GM18907 (cell line): ENCODE measurements at regions not wholly inside any gene's neighbourhood (a gene's known extent, or its start where the extent isn't known, plus 50 kb on each side); places are given as distances from the start of the nearest gene placed in this dataset.

ENCODE experiments used
- ATAC-seq: cut with Tn5 transposase; IDR thresholded peaks from one replicate; pipeline ENCODE4 v1.9.1; 2021; ENCODE audit warnings: mild to moderate bottlenecking, moderate library complexity; ENCODE audit not compliant: unreplicated experiment

DNA sequence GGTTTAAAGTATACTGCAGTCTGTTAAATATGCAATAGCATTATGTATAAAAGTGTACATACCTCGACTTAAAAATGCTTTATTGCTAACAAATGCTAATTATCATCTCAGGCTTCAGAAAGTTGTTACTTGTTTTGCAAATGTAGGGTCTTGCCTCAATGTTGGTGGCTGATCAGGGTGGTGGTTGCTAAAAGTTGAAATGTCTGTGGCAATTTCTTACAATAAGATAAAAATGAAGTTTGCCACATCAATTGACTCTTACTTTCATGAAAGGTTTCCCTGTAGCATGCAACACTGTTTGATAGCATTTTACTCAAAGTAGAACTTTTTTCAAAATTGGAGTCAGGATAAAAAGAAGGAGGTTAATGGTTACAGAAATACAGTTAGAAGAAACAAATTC lies 407.7 kb upstream of the OR4E1 start:
- no peak for ATAC-seq

DNA sequence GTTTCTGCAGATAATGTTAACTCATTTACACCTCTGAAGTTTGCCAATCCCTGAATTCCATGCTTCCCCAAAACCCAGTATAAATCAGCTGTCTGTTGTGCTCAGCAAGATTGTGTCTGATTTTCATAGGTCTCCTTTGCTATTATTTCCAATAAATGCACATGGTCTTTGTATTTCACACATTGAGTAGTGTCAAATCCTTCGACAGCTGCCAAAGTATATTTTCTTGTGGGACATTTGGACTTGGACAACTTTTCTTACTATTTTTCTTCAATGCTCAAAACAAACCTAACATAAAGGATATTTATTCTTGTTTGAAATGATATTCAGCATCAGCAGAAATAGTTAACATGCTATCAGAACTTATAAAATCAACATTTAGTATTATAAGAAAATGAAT lies 406.1 kb upstream of the OR4E1 start:
- ATAC-seq, result no peak

DNA sequence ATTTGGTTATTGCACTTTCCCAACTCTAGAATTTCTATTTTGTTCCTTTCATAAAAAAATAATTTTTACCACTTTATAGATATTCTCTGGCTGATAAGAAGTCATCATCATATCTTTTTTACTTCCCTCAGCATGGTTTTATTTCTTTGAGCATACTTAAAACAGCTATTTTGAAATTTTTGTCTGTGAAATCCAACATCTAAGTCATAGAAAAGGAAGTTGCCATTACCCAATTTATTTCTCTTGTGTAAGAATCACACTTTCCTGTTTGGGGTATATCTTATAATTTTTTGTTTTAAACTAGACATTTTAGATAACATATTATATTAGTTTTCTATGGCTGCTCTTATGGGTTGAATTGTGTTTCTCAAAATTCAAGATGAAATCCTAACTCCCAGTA lies 400.2 kb upstream of the OR4E1 start:
- ATAC-seq, result no peak

DNA sequence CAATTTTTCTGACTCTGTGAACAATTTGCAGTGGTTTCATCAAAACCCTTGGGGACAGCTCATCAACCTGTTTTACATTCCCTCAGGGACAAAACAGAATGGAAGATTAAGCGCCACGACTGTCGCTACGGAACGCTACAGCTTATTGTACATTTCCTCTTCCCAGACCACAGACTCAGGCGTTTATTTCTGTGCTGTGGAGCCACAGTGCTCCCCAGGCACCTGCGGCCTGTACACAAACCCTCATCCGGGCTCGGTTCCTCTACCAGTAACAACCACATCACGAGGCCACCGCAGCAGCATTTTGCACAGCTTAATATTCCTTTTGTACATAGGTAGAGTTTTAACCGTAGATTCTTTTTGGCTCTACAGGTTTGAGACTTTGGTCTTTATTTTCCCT lies 397.4 kb upstream of the OR4E1 start:
- peak; percentile 96 for ATAC-seq

DNA sequence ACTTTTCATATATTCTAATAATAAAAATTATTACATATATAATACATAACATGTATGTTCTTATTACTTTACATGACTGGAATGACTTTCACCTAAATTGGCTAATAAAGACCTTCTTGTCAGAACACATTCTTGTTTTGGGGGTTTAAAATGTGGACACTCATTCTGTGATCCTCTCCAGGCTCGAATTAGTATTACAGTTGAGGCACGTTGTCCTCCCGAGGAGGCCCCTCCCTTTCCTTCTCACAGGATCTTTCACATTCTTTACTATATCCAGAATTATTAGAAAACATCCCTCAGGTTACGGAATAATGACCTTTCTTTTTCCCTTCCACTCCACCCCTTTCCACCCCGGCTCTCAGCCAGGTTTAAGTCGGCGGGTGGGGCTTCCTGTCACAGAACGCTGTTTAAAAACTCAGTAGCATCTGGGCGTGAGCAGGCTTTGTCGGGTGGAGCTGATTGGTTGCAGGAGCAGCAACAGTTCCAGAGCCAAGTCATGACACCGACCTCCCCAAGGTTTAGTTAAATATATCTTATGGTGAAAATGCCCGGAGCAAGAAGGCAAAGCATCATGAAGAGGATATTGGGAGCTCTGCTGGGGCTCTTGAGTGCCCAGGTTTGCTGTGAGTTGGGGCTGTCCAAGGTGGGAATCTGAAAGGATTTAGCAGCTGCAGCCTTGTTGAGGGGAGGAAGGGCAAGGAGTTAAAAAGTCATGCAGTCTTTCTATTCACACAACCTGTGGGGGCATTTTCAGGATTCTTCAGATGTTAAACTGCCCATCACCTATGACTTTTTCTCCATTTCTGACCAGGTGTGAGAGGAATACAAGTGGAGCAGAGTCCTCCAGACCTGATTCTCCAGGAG lies 396.7 kb upstream of the OR4E1 start:
- peak; percentile 68 for ATAC-seq

DNA sequence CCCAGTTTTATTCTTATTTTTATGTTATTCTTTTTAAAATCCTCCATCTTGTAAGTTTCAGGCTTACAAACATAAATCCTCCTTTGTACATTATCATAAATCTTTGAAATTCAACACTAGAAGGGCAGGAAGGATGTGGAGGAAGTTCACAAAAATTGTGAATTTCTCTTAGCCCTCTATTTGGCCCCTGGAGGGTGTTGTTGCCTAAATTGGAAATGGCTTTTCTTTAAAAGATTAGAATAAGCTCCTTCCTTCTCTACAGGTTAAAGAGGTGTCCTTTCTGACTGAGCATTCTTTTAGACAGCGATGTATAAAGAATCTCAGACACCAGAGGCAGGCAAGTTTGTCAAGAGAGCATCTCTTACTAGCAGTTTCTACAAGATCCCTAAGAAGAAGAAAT lies 391.7 kb upstream of the OR4E1 start:
- ATAC-seq, result no peak

DNA sequence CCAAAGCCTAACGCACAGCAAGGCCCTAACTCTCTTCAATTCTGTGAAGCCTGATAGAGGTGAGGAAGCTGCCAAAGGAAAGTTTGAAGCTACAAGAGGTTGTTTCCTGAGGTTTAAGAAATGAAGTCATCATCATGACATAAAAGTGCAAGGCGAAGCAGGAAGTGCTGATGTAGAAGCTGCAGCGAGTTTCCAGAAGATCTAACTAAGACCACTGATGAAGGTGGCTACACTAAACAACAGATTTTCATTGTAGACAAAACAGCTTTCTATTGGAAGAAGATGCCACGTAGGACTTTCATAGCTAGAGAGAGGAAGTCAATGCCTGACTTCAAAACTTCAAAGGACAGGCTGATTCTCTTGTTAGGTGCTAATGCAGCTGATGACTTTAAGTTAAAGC lies 385.6 kb upstream of the OR4E1 start:
- ATAC-seq, result no peak

DNA sequence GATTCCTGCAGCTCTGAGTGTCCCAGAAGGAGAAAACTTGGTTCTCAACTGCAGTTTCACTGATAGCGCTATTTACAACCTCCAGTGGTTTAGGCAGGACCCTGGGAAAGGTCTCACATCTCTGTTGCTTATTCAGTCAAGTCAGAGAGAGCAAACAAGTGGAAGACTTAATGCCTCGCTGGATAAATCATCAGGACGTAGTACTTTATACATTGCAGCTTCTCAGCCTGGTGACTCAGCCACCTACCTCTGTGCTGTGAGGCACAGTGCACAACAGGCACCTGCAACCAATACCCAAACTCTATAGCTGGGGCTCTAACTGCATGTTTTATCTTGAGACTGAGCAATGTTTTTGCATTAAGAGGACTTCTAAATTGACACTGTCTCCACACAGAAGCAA lies 379.2 kb upstream of the OR4E1 start:
- ATAC-seq, result no peak

DNA sequence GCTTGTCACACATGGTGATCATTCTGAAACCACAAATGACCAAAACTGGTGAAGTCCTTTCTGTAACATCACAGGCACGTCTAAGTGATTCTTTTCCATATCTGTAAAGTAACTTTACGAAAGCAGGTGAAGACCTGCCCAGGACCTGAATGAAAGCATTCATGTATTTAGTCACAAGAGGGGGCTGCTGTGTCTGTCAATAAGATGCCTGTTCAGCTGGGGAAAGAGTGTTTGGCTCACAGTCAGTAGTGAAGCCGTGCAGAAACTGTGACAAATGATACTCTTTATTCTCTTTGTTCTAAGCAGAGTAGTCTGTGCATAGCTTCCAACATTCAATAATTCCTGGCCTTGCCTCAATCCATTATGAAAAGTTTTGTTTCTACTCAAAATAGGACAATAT lies 373.5 kb upstream of the OR4E1 start:
- peak; percentile 83 for ATAC-seq

DNA sequence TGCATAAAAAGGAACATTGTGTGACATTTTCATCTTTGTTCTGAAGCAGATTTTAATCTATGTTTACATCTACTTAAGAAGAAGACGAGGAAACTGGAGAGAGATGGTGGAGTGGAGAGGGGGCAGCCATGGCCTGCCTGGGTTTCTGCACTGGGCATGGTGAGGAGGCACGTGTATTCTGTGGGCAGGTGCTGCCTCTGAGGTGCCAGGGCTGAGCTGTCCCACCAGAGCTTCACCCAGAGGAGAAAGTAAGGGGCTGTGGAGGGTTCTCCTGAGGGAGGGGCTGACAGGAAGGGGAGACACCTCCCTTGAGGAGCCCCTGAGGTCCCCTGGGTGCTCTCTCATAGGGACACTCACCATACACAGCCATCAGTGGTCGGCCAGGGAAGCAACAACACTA lies 372.4 kb upstream of the OR4E1 start:
- ATAC-seq, result no peak

DNA sequence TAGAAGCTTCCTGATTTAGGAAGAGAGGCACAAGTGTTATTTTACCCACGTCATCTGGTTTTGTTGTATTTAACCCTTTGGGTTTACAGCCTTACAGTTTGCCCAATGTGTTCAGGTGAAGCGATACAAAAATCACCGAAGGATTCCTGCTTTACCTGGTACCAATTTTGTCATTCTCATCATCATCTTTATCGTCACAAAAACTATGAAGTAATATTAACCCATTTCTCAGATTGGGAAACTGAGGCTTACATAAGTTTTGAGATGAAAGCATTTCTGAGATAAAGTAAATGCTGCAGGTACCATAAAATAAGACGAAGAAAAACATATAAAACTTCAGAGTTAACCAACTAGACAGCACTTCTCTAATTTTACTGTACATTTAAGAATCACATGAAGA lies 370.6 kb upstream of the OR4E1 start:
- ATAC-seq, result no peak

DNA sequence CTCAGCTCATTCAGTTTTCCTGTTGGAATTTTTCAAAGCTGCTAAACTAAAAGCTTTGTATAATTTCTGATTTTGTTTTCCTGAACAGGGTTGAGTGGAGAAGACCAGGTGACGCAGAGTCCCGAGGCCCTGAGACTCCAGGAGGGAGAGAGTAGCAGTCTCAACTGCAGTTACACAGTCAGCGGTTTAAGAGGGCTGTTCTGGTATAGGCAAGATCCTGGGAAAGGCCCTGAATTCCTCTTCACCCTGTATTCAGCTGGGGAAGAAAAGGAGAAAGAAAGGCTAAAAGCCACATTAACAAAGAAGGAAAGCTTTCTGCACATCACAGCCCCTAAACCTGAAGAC lies 367.1 kb upstream of the OR4E1 start:
- no peak for ATAC-seq

DNA sequence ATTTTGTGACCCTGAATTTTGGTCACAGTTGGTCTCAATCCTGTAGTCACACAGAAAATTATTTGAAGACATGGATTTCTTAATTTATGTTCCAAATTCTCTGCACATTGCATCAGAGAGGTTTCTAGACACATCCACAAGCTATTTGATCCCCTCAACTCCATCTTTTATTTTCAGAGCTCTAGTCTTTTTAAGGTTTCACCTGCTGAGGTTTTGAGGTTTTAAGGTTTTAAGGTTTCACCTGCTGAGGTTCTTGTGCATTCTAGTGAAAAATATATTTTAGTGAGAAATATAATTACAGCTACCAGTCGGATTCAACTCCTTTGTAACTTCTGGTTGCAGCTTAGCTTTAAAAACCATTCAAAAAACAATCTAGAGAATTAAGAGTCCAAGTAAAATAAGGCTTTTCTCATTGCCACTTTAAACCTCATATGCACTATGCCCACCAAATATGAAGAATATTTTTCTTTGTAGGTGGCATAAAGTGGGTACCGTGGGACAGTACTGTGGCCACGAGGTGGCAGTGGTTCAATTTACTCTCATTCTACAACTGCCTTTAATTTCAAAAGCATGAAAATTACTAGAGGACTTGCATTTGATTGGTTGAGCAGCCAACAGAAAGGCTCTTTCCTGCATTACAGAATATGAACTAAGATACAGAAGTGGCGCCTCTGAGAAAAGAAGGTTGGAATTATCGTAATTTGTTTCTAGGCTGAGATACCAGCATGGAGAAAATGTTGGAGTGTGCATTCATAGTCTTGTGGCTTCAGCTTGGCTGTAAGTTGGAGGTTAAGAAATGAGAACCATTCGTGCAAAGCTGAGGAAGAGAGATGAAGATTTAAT lies 366.5 kb upstream of the OR4E1 start:
- no peak for ATAC-seq

DNA sequence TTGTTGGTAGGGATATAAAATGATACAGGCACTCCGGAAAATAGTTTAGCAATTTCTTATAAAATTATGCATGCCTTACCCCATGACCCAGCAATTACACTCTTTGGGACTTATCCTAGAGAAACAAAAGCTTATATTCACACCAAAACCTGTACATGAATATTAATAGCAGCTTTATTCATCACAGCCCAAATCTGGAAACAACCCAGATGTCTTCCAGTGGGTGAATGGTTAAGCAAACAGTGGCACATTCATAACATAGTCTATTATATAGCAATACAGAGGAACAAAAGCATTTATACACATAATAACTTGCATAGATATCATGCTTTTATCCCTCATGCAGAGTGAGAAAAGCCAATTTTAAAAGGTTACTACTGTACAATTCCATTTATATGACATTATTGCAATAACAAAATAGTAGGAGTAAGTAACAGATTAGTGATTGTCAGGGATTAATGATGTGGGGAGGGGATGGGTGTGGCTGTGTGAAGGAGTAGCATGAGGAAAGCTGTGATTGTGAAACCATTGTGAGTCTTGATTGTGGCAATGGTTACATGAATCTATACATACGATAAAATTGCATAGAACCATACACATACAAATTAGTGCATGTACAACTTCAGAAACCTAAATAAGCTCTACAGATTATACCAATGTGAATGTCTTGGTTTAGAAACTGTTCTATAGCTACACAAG lies 363.1 kb upstream of the OR4E1 start:
- ATAC-seq, result no peak

DNA sequence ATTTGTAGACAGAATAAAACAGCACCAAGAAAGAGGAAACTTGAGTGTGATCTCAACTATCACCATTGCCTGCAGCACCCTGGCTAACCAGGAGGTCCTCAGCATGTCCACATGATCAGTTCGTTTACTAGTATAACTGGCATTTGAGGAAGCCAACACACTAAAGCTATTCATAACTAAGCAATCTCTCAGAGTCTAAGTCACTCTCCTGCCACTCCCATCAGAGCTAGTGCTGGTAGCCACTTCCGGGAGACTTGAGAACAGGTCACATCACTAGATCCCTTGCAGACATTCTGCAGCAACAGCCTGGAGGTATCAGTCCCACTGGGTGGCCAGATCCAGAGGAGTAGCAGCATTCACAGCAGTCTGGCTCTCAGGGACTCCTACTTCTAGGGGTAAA lies 352.9 kb upstream of the OR4E1 start:
- ATAC-seq, result no peak

DNA sequence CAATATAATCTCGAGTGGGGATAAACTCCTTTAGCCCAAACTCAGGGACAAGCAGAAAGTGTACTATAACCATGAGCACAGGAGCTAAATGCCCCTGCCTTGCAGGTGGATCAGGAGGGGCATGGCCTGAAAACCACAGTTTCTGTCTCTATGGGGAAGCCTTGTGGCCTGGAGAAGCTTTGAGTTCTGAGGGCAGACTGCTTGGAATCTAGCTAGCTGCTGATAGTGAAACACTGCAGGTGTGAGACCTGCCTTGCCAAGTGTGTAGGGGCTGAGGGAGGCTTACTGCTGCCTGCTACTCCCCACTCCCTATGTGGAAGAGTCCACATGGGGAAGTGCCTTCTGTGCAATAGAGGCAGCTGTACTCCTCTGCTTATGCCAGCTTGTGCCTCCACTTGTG lies 352.3 kb upstream of the OR4E1 start:
- ATAC-seq, result no peak

DNA sequence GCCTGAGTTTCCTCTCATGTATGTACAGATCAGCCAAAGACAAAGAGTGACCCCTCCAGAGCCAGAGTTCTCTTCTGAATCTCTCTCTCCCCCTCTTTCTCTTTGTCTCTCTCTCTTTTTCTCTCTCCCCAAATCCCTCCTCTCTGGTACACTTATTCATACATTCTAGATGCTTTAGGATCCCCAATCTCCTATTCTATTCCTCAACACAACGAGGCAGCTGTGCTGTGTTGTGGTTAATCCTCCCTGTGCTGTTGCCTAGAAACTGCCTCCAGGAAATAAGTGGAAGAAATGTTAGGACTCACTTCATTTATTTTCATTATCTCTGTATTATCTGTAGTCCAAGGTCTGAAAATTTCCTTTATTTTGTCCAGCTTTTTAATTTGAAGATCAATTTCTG lies 350.5 kb upstream of the OR4E1 start:
- no peak for ATAC-seq

DNA sequence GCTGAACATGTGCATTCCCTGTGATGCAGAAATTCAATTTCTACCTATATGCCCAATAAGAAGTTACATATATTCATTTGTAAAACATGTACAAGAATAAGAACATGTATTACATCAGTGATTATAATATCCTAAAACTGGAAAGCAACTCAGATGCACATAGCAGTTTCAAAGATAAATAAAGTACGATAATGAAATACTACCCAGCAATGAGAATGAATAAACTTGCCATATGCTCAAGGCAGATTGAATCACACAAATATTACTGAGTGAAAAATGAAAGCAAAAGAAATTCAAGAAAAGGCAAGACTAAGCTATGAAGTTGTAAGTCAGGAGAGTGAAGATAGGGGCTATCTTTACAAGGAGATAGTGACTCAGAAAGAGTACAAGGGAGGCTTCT lies 345.3 kb upstream of the OR4E1 start:
- ATAC-seq, result no peak

DNA sequence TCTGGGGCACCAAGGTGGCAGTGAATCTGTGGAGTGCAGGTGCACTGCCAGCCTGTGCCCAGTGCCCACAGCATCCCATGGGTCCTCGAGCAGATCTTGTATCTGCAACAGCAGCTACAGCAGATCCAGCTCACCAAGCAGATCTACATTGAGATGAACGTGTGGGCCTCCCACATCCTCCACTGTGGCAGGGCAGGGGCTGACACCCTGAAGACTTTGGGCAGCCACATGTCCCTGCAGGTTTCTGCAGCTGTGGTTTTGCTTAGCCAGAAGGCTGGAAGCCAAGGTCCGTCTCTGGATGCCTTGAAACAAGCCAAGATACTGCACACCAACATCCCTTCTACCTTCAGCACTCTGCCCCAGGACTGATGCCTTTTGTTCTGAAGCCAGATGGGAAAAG lies 338.8 kb upstream of the OR4E1 start:
- no peak for ATAC-seq

DNA sequence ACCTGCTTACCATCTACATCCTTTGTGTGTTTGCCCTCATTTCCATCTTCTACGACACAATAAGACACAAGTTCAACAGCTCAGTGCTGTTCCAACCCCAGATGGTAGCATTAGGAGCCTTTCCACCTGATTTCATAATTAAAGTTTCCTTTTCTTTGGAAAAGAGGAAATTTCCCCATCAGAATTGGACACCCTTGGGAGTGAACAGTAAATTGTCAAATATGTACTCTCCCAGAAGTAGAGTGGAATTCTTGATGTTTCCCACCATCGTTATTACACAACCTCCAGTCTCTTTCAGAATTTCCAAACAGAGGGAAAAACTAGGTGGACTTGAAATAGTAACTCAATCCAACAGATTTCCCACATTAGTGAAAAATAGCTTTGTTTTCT lies 337.6 kb upstream of the OR4E1 start:
- ATAC-seq, result no peak

DNA sequence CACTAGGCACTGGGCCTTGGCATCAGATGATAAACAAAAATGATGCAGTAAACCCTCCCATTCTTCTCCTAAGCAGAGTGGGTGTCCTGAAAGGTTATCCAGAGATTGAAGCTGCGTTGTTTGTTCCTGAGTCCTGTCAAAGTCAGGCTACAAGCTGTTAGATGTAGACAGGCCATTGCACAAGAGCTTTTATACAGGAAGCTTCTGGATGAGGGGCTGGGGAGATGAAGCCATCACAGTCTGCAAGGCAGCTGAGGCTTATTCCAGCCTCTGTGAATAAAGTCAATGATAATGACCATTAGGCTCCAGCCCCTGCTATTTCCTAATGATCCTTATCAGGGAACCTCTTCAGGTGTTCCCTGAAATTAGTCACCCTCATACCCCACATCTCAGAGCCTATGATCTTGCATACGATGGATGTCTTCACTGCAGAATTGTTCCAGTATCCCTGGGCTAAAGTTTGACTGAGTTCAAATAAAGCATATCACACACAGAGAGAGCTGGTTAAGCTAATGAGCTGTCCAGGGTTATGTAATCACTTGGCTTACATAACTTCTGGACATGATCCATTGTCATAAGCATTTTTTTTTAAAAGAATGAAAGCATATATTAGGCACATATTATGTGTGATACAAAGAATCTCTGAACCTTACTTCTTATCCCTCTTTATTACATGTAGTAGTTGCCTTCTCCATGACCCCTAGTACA lies 337.1 kb upstream of the OR4E1 start:
- no peak for ATAC-seq
